ENCODE measurements at regions not wholly inside any gene's neighbourhood (a gene's known extent, or its start where the extent isn't known, plus 50 kb on each side); places are given as distances from the start of the nearest gene placed in this dataset.

DNA sequence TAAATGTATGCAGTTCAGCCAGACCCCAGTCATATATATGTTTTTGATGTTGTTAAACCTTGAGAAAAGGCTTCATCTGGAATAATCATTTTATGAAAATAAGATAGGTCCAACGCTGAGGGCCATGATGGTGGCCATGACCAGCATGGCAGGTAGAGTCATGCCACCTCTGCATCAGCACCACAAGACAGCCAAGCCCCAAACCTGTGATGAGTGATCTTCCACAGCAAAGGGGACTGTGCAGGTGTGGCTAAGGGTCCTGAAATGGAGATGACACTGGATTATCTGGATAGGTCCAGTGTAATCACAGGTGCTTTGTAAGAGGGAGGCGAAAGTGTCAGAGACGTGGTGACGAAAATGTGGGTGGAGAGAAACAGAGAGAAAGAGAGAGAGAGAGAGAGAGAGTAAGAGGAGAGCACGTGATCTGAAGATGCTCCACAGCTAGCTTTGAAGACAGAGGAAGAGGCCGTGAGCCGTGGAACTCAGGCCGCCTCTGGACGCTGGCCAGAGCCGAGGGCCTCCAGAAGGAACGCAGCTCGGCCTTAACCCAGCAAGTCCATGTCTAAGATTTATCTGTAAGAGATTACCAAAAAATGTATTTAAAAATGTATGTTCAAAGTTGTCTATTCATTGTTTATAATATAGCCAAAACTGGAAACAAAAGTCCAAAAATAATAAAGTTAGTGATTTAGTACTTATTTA is 304.4 kb upstream of the SHH start:
- TF ChIP-seq, protein P1, sequence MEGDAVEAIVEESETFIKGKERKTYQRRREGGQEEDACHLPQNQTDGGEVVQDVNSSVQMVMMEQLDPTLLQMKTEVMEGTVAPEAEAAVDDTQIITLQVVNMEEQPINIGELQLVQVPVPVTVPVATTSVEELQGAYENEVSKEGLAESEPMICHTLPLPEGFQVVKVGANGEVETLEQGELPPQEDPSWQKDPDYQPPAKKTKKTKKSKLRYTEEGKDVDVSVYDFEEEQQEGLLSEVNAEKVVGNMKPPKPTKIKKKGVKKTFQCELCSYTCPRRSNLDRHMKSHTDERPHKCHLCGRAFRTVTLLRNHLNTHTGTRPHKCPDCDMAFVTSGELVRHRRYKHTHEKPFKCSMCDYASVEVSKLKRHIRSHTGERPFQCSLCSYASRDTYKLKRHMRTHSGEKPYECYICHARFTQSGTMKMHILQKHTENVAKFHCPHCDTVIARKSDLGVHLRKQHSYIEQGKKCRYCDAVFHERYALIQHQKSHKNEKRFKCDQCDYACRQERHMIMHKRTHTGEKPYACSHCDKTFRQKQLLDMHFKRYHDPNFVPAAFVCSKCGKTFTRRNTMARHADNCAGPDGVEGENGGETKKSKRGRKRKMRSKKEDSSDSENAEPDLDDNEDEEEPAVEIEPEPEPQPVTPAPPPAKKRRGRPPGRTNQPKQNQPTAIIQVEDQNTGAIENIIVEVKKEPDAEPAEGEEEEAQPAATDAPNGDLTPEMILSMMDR (IDR thresholded peaks at IDR 0.05; ENCODE audit: low read depth, low read length, poor library complexity, severe bottlenecking): no peak
- no peak for TF ChIP-seq EZH2phosphoT487 (IDR thresholded peaks at IDR 0.05; ENCODE audit: borderline replicate concordance, low read length)

Measured in DOHH2 (cell line).